ENCODE measurements at regions not wholly inside any gene's neighbourhood (a gene's known extent, or its start where the extent isn't known, plus 50 kb on each side); places are given as distances from the start of the nearest gene placed in this dataset.

DNA sequence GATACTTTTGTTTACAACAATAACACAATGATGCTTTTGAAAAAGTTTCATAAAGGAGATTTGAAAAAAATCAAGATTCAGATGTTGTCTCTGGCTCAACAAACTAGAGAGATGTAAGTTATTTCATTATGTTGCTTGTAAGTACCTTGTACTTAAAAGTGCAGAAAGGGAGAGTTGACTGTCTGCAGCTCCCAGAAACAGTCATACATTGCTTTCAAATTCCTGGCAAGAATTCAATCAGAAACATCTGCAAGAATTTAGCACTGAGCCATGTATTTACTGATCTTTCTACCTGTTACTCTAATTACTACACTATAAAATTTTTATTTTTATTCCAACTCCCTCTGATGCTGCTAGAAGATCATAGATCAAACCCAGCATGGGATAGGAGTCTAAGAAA lies 1261.3 kb upstream of the SPRY2 start:
- Histone ChIP-seq H3K27ac (ENCODE audit: extremely low read depth, low read depth, low read length) (no peak overlapping the region), H3K36me3 (ENCODE audit: control insufficient read depth in 2 of 2, insufficient read depth in 1 of 2, low read length in 2 of 2) (no peaks in the 10 kb centered on the region), H3K4me1 (ENCODE audit: control insufficient read depth, insufficient read depth, low read length) (no peaks in the 10 kb centered on the region), H3K4me3 (ENCODE audit: low read depth, low read length) (no peak overlapping the region), H3K9me3 (ENCODE audit: control insufficient read depth, insufficient read depth, low read depth, low read length) (no peaks in the 10 kb centered on the region)
- TF ChIP-seq ZNF571 (tag by site-specific recombination; IDR thresholded peaks at IDR 0.05) (no peak), SALL2 (tag by site-specific recombination; IDR thresholded peaks at IDR 0.05; ENCODE audit: borderline replicate concordance) (no peak), EGR2 (tag by site-specific recombination; IDR thresholded peaks at IDR 0.05; ENCODE audit: low read depth) (no peak), ZNF501 (tag by site-specific recombination; IDR thresholded peaks at IDR 0.05) (no peak), SETDB1 (IDR thresholded peaks at IDR 0.05; ENCODE audit: insufficient read length, low read length) (no peak), ZNF19 (tag by site-specific recombination; IDR thresholded peaks at IDR 0.05; ENCODE audit: low read depth) (no peak), ZNF140 (tag by site-specific recombination; IDR thresholded peaks at IDR 0.05) (no peak), ZNF473 (tag by site-specific recombination; IDR thresholded peaks at IDR 0.05) (no peak), ZNF843 (tag by site-specific recombination; IDR thresholded peaks at IDR 0.05) (no peak), ZNF324 (tag by site-specific recombination; IDR thresholded peaks at IDR 0.05) (no peak), HIC1 (tag by site-specific recombination; IDR thresholded peaks at IDR 0.05) (no peak), KLF8 (tag by site-specific recombination; IDR thresholded peaks at IDR 0.05) (no peak), ZNF146 (tag by site-specific recombination; IDR thresholded peaks at IDR 0.05) (no peak), FEZF1 (tag by site-specific recombination; IDR thresholded peaks at IDR 0.05) (no peak)
- TF ChIP-seq, protein P1, sequence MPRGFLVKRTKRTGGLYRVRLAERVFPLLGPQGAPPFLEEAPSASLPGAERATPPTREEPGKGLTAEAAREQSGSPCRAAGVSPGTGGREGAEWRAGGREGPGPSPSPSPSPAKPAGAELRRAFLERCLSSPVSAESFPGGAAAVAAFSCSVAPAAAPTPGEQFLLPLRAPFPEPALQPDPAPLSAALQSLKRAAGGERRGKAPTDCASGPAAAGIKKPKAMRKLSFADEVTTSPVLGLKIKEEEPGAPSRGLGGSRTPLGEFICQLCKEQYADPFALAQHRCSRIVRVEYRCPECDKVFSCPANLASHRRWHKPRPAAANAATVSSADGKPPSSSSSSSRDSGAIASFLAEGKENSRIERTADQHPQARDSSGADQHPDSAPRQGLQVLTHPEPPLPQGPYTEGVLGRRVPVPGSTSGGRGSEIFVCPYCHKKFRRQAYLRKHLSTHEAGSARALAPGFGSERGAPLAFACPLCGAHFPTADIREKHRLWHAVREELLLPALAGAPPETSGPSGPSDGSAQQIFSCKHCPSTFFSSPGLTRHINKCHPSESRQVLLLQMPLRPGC (tag by site-specific recombination; IDR thresholded peaks at IDR 0.05) = no peak
- TF ChIP-seq, protein P2, sequence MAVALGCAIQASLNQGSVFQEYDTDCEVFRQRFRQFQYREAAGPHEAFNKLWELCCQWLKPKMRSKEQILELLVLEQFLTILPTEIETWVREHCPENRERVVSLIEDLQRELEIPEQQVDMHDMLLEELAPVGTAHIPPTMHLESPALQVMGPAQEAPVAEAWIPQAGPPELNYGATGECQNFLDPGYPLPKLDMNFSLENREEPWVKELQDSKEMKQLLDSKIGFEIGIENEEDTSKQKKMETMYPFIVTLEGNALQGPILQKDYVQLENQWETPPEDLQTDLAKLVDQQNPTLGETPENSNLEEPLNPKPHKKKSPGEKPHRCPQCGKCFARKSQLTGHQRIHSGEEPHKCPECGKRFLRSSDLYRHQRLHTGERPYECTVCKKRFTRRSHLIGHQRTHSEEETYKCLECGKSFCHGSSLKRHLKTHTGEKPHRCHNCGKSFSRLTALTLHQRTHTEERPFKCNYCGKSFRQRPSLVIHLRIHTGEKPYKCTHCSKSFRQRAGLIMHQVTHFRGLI (tag by site-specific recombination; IDR thresholded peaks at IDR 0.05) = no peak
- ChIA-PET CTCF (no interaction called here), POLR2A (no interaction called here)

GRCh38 chr13:81597101-81597500 lies 1256.2 kb upstream of the SPRY2 start:
- CTCF ChIA-PET = no interaction called here
- H3K27ac ChIP-seq (ENCODE audit: extremely low read depth, low read depth, low read length) = no peak overlapping the region
- H3K4me3 ChIP-seq (ENCODE audit: low read depth, low read length) = no peak overlapping the region
- H3K4me1 ChIP-seq (ENCODE audit: control insufficient read depth, insufficient read depth, low read length) = no peaks in the 10 kb centered on the region
- H3K36me3 ChIP-seq (ENCODE audit: control insufficient read depth in 2 of 2, insufficient read depth in 1 of 2, low read length in 2 of 2) = no peaks in the 10 kb centered on the region
- no peak for TF ChIP-seq ELK4 (IDR thresholded peaks at IDR 0.05; ENCODE audit: borderline replicate concordance, low read depth, low read length)
- TF ChIP-seq ZNF510 (tag by site-specific recombination; IDR thresholded peaks at IDR 0.05; ENCODE audit: insufficient replicate concordance) = no peak
- TF ChIP-seq ZNF571 (tag by site-specific recombination; IDR thresholded peaks at IDR 0.05) = no peak
- no peak for TF ChIP-seq ZNF560 (tag by site-specific recombination; IDR thresholded peaks at IDR 0.05; ENCODE audit: borderline replicate concordance)
- TF ChIP-seq, protein P3, sequence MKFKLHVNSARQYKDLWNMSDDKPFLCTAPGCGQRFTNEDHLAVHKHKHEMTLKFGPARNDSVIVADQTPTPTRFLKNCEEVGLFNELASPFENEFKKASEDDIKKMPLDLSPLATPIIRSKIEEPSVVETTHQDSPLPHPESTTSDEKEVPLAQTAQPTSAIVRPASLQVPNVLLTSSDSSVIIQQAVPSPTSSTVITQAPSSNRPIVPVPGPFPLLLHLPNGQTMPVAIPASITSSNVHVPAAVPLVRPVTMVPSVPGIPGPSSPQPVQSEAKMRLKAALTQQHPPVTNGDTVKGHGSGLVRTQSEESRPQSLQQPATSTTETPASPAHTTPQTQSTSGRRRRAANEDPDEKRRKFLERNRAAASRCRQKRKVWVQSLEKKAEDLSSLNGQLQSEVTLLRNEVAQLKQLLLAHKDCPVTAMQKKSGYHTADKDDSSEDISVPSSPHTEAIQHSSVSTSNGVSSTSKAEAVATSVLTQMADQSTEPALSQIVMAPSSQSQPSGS (tag by site-specific recombination; IDR thresholded peaks at IDR 0.05; ENCODE audit: low read depth) = no peak
- TF ChIP-seq, protein P4, sequence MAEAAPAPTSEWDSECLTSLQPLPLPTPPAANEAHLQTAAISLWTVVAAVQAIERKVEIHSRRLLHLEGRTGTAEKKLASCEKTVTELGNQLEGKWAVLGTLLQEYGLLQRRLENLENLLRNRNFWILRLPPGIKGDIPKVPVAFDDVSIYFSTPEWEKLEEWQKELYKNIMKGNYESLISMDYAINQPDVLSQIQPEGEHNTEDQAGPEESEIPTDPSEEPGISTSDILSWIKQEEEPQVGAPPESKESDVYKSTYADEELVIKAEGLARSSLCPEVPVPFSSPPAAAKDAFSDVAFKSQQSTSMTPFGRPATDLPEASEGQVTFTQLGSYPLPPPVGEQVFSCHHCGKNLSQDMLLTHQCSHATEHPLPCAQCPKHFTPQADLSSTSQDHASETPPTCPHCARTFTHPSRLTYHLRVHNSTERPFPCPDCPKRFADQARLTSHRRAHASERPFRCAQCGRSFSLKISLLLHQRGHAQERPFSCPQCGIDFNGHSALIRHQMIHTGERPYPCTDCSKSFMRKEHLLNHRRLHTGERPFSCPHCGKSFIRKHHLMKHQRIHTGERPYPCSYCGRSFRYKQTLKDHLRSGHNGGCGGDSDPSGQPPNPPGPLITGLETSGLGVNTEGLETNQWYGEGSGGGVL (tag by site-specific recombination; IDR thresholded peaks at IDR 0.05) = no peak
- TF ChIP-seq ZNF362 (tag by site-specific recombination; IDR thresholded peaks at IDR 0.05) = no peak
- no peak for TF ChIP-seq ZNF302 (tag by site-specific recombination; IDR thresholded peaks at IDR 0.05; ENCODE audit: low read depth)
- TF ChIP-seq ZNF140 (tag by site-specific recombination; IDR thresholded peaks at IDR 0.05) = no peak
- TF ChIP-seq ZSCAN23 (tag by site-specific recombination; IDR thresholded peaks at IDR 0.05) = no peak
- no peaks in the 10 kb centered on the region for H3K9me3 ChIP-seq (ENCODE audit: control insufficient read depth, insufficient read depth, low read depth, low read length)
- POLR2A ChIA-PET = no interaction called here
